ENCODE measurements at regions not wholly inside any gene's neighbourhood (a gene's known extent, or its start where the extent isn't known, plus 50 kb on each side); places are given as distances from the start of the nearest gene placed in this dataset.

DNA sequence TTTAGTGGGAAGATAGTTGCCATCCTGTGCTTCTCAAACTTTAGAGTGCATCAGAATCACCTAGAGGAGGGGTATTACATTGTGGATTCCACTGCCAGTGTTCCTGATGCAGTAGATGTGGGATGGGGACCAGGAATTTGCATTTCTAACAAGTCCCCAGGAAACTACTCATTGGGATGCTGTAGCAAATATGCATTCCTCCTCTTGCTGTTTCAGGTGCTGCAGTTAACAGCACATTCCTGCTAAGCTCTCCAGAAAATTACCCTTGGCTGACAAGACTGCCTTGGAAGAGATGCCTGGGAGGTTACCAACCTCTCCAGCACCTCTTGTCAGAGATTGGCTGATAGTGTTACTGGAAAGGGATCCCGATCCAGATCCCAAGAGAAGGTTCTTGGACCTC is 270.5 kb downstream of the OSTF1 start:
- H2AFZ ChIP-seq (ENCODE audit: low read length): no peak overlapping the region
- no peak overlapping the region for H3K4me3 ChIP-seq (replicated peaks in 1 of 3; ENCODE audit: insufficient read depth in 1 of 3, low read depth in 2 of 3, low read length in 3 of 3)
- TF ChIP-seq U2AF1 (optimal IDR thresholded peaks at IDR 0.05; ENCODE audit: low read depth, low read length) (no peak), ZNF614 (CRISPR knock-in tag; IDR thresholded peaks at IDR 0.05; ENCODE audit: borderline replicate concordance) (no peak), AGO2 (optimal IDR thresholded peaks at IDR 0.05; ENCODE audit: low read depth, low read length) (no peak), HDAC6 (IDR thresholded peaks at IDR 0.05; ENCODE audit: low read depth, low read length) (no peak), POGZ (CRISPR knock-in tag; IDR thresholded peaks at IDR 0.05) (no peak), DNMT1 (CRISPR knock-in tag; IDR thresholded peaks at IDR 0.05) (no peak), ZNF326 (CRISPR knock-in tag; IDR thresholded peaks at IDR 0.05; ENCODE audit: borderline replicate concordance) (no peak), PRPF4 (IDR thresholded peaks at IDR 0.05; ENCODE audit: low read depth, low read length, poor library complexity, severe bottlenecking) (no peak), ZNF558 (CRISPR knock-in tag; IDR thresholded peaks at IDR 0.05; ENCODE audit: borderline replicate concordance) (no peak), ZNF317 (CRISPR knock-in tag; IDR thresholded peaks at IDR 0.05) (no peak), ZZZ3 (CRISPR knock-in tag; IDR thresholded peaks at IDR 0.05; ENCODE audit: borderline replicate concordance) (no peak), ZNF598 (CRISPR knock-in tag; IDR thresholded peaks at IDR 0.05; ENCODE audit: borderline replicate concordance) (no peak), ZNF282 (IDR thresholded peaks at IDR 0.05; ENCODE audit: partially characterized antibody) (no peak), ZSCAN29 (CRISPR knock-in tag; conservative IDR thresholded peaks at IDR 0.05) (no peak), DR1 (CRISPR knock-in tag; IDR thresholded peaks at IDR 0.05) (no peak)
- ChIA-PET POLR2A (no interaction called here), CTCF (ENCODE audit: low intra/inter-chr PET ratio, low total read pairs) (no interaction called here)
- no peaks in the 10 kb centered on the region for H4K20me1 ChIP-seq (ENCODE audit: insufficient read depth, low read length)
- in situ Hi-C loops (cut with HindIII; ENCODE audit: extremely low pct_ligation_motif_present, low pct_unique_long_range_greater_than_20kb): no loop called here
- 0 out of 2 replicates have a peak, but pooled peaks cover 5% of the 10 kb centered on the region for H3K9me3 ChIP-seq (ENCODE audit: low read length)
- no peaks in the 10 kb centered on the region for H3K79me2 ChIP-seq (ENCODE audit: insufficient read depth, low read length)
- intact Hi-C loops (cut with micrococcal nuclease; ENCODE audit: unreplicated experiment): no loop called here
- ATAC-seq: no peak
- no peaks in the 10 kb centered on the region for H3K4me1 ChIP-seq (ENCODE audit: insufficient read depth, low read length)
- H3K4me2 ChIP-seq (ENCODE audit: low read depth, low read length): no peak overlapping the region
- DNase-seq (ENCODE audit: low spot score): no peak
- no peaks in the 10 kb centered on the region for H3K27me3 ChIP-seq (ENCODE audit: control insufficient read depth in 1 of 2, insufficient read depth in 2 of 2, low read length in 2 of 2)
- 0% methylated on average over 1 of the region's 1 CpG for WGBS (ENCODE audit: low lambda C conversion rate)
- FAIRE-seq: no peak
- no peak overlapping the region for H3K9ac ChIP-seq (ENCODE audit: insufficient read depth, low read depth, low read length)
- H3K27ac ChIP-seq (ENCODE audit: extremely low read length, insufficient read depth, low read length): no peak overlapping the region
- H3K36me3 ChIP-seq (replicated peaks in 1 of 2; ENCODE audit: control insufficient read depth in 1 of 2, insufficient read depth in 2 of 2, low read length in 2 of 2): no peaks in the 10 kb centered on the region
- no TSS peak for BruUV-seq (replicated peaks)
